Endothelial cell of umbilical vein (primary cell): ENCODE measurements at regions not wholly inside any gene's neighbourhood (a gene's known extent, or its start where the extent isn't known, plus 50 kb on each side); places are given as distances from the start of the nearest gene placed in this dataset.

Experiments
- BruUV-seq: library from RNA; stranded (reverse); fragments of 400-500 nt; replicated peaks from 2 replicates; lab custom pipeline; 2021; lab: Mats Ljungman, UMichigan
- CTCF ChIA-PET: fragments of 300-600, 350-600 bp; sonication (Branson Sonifier 250); formaldehyde crosslinking; loops from one replicate; lab custom pipeline; 2021; ENCODE audit warnings: antibody characterized with exemption, inconsistent platforms; lab: Charles Lee
- POLR2A ChIA-PET: fragments of 300-600, 350-600 bp; sonication (Branson Sonifier 250); formaldehyde crosslinking; loops from one replicate; lab custom pipeline; 2021; ENCODE audit warnings: antibody characterized with exemption, inconsistent platforms; lab: Charles Lee
- DNase-seq: peaks from one replicate; pipeline ENCODE4 v3.0.0-alpha.2; 2011; ENCODE audit warnings: low read depth, low spot score
- FAIRE-seq: peaks from 2 replicates; lab custom pipeline; 2011; peaks lifted over from hg19 to GRCh38; lab: Jason Lieb, UNC
- H2AFZ ChIP-seq: 2 replicates; pipeline ENCODE4 v1.6.0; 2012; ENCODE audit warnings: low read depth, low read length, control low read depth, inconsistent platforms
- H3K27ac ChIP-seq: 2 replicates; pipeline ENCODE4 v1.5.1; 2011; ENCODE audit warnings: low read depth, mild to moderate bottlenecking, control low read depth, low read length, moderate library complexity; ENCODE audit not compliant: insufficient read depth
- H3K27me3 ChIP-seq, 2 experiments: 2 replicates each; pipeline versions ENCODE4 v1.6.0 to v1.6.1; 2011; ENCODE audit warnings: low read length in 2 of 2, mixed read lengths in 1 of 2; ENCODE audit not compliant: control insufficient read depth in 2 of 2, insufficient read depth in 2 of 2
- H3K36me3 ChIP-seq, 2 experiments: 2 replicates in 1 of 2; 3 replicates in 1 of 2; pipeline ENCODE4 v1.5.1; 2011; ENCODE audit warnings: low read length in 2 of 2, mild to moderate bottlenecking in 1 of 2, moderate library complexity in 1 of 2; ENCODE audit not compliant: control insufficient read depth in 2 of 2, insufficient read depth in 2 of 2; ENCODE audit errors: extremely low read depth in 1 of 2
- H3K4me1 ChIP-seq: 3 replicates; pipeline ENCODE4 v1.5.1; 2011; ENCODE audit warnings: mild to moderate bottlenecking, low read length; ENCODE audit not compliant: control insufficient read depth, insufficient read depth; ENCODE audit errors: extremely low read depth
- H3K4me2 ChIP-seq: 2 replicates; pipeline ENCODE4 v1.6.1; 2011; ENCODE audit warnings: low read length, control low read depth, mixed read lengths; ENCODE audit not compliant: insufficient read depth
- H3K4me3 ChIP-seq, 3 experiments: fragments of 200-600 bp in 1 of 3; sonication (generic), shearing (Covaris generic) in 1 of 3; replicated peaks in 1 of 3; 2 replicates each; pipeline ENCODE4 v1.5.1; 2011 to 2016; ENCODE audit warnings: control low read depth in 3 of 3, low read length in 3 of 3, mild to moderate bottlenecking in 2 of 3, inconsistent platforms in 1 of 3, low read depth in 1 of 3, moderate library complexity in 1 of 3; ENCODE audit not compliant: insufficient read depth in 1 of 3
- H3K79me2 ChIP-seq: 2 replicates; pipeline ENCODE4 v1.6.0; 2012; ENCODE audit warnings: low read length, inconsistent platforms; ENCODE audit not compliant: control insufficient read depth, insufficient read depth
- H3K9ac ChIP-seq: replicated peaks from 2 replicates; pipeline ENCODE3; 2011; ENCODE audit warnings: low read length, control low read depth; ENCODE audit not compliant: insufficient read depth; ENCODE audit errors: extremely low read depth
- H3K9me1 ChIP-seq: replicated peaks from 3 replicates; pipeline ENCODE4 v1.6.0; 2011; ENCODE audit warnings: mild to moderate bottlenecking, low read length; ENCODE audit not compliant: control insufficient read depth, insufficient read depth; ENCODE audit errors: extremely low read depth
- H3K9me3 ChIP-seq: replicated peaks from 2 replicates; pipeline ENCODE4 v1.5.1; 2012; ENCODE audit warnings: low read length, inconsistent platforms; ENCODE audit not compliant: control insufficient read depth, insufficient read depth
- H4K20me1 ChIP-seq: replicated peaks from 2 replicates; pipeline ENCODE3; 2011; ENCODE audit warnings: mild to moderate bottlenecking, low read length; ENCODE audit not compliant: control insufficient read depth, insufficient read depth; ENCODE audit errors: extremely low read depth
- CTCF ChIP-seq, 2 donors: IDR thresholded peaks; 1 replicate in 1 of 2; 2 replicates in 1 of 2; pipeline ENCODE4 v1.5.1; 2011; ENCODE audit warnings: low read length in 2 of 2, mild to moderate bottlenecking in 2 of 2, moderate library complexity in 2 of 2, control low read depth in 1 of 2, inconsistent platforms in 1 of 2, low read depth in 1 of 2; ENCODE audit not compliant: insufficient read depth in 1 of 2; ENCODE audit errors: extremely low read depth in 1 of 2
- EZH2 ChIP-seq: IDR thresholded peaks from 2 replicates; pipeline ENCODE4 v1.6.1; 2012; ENCODE audit warnings: borderline replicate concordance, low read depth, mild to moderate bottlenecking, moderate library complexity, low read length, inconsistent platforms; ENCODE audit not compliant: severe bottlenecking
- FOS ChIP-seq: IDR thresholded peaks from 2 replicates; pipeline ENCODE4 v1.6.1; 2011; ENCODE audit warnings: mild to moderate bottlenecking, low read length, moderate library complexity, borderline replicate concordance; ENCODE audit not compliant: insufficient read depth
- GATA2 ChIP-seq: IDR thresholded peaks from 2 replicates; pipeline ENCODE4 v1.7.0; 2011; ENCODE audit warnings: low read depth, mild to moderate bottlenecking, moderate library complexity, mixed read lengths, low read length; ENCODE audit not compliant: insufficient read length, insufficient read depth
- JUN ChIP-seq: IDR thresholded peaks from 2 replicates; pipeline ENCODE4 v1.6.1; 2011; ENCODE audit warnings: borderline replicate concordance, low read depth; ENCODE audit not compliant: insufficient read length, insufficient read depth
- MAX ChIP-seq: IDR thresholded peaks from 2 replicates; pipeline ENCODE4 v1.6.1; 2011; ENCODE audit not compliant: insufficient read depth, insufficient read length
- MYC ChIP-seq: IDR thresholded peaks from one replicate; pipeline ENCODE4 v1.6.1; 2011; ENCODE audit warnings: mild to moderate bottlenecking, low read depth, low read length
- POLR2A ChIP-seq: IDR thresholded peaks from 2 replicates; pipeline ENCODE4 v1.6.1; 2012; ENCODE audit warnings: low read depth, mild to moderate bottlenecking, control low read depth, low read length
- POLR2AphosphoS5 ChIP-seq: IDR thresholded peaks from 2 replicates; pipeline ENCODE4 v1.6.1; 2012; ENCODE audit warnings: low read depth, mild to moderate bottlenecking, control low read depth, low read length, moderate library complexity; ENCODE audit not compliant: insufficient read depth
- dilution Hi-C: fragments of 300-500 bp; cut with MboI; formaldehyde crosslinking; loops from one replicate; pipeline ENCODE4 v1.15.0; 2019; ENCODE audit warnings: low sequenced_read_pairs; ENCODE audit not compliant: extremely low pct_ligation_motif_present
- intact Hi-C: fragments of 100-400 bp; cut with micrococcal nuclease; formaldehyde crosslinking; loops from one replicate; pipeline ENCODE4 v1.10.0; 2022

- no peak overlapping the region for H3K4me2 ChIP-seq
- H3K9me1 ChIP-seq: no peaks in the 10 kb centered on the region
- no peak overlapping the region for H3K27ac ChIP-seq
- H2AFZ ChIP-seq: no peak overlapping the region
- no peaks in the 10 kb centered on the region for H3K27me3 ChIP-seq
- no peaks in the 10 kb centered on the region for H3K4me1 ChIP-seq
- H3K4me3 ChIP-seq: no peak overlapping the region
- dilution Hi-C loops (no loop called here), intact Hi-C loops (loop anchor here (2.0 kb wide), 1 partner anchor 208 kb away; no protein-coding TSS in a partner anchor)
- no peak for FAIRE-seq
- no peak overlapping the region for H3K9ac ChIP-seq
- BruUV-seq: no TSS peak
- DNase-seq: peak; percentile 13
- peak in 1 of 2 donors; percentile 2 for TF ChIP-seq CTCF (IDR thresholded peaks at IDR 0.05; ENCODE audit: extremely low read depth in 1 of 2, insufficient read depth in 1 of 2, low read depth in 1 of 2, low read length in 2 of 2)
- TF ChIP-seq MYC: no peak
- ChIA-PET CTCF (interaction anchor here (1.0 kb wide), 1 partner anchor 776 kb away, joined by 4 read pairs; no protein-coding TSS in a partner anchor), POLR2A (no interaction called here)
- H3K79me2 ChIP-seq: no peaks in the 10 kb centered on the region
- H4K20me1 ChIP-seq: no peaks in the 10 kb centered on the region
- no peaks in the 10 kb centered on the region for H3K9me3 ChIP-seq
- H3K36me3 ChIP-seq: no peaks in the 10 kb centered on the region
Observed at GRCh38 chr2:167342769-167343168, 454.5 kb downstream of the XIRP2 start.

DNA sequence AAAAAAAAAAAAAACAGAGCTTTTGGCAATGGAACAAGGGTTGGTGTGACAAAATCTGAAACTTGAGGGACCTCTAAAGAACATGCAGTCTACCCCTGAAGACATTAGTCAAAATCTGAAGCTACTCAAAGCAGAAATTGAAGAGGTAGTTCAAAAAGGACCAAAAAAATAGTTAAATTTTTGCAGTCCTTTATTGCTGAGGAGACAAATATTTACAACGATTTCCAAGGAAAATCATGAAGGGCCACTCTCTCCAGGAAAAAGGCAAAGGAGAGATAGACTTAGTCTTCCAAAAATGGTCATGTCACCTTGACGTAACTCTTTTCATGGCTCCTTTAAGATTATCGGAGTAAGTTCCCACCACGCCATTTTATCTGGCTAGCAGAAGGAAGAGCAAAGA is 452.0 kb downstream of the XIRP2 start:
- FAIRE-seq (no peak), DNase-seq (no peak)
- intact Hi-C loops (no loop called here), dilution Hi-C loops (no loop called here)
- no peaks in the 10 kb centered on the region for H3K9me1 ChIP-seq
- POLR2A ChIA-PET: no interaction called here
- no peaks in the 10 kb centered on the region for H3K79me2 ChIP-seq
- H3K4me2 ChIP-seq: no peak overlapping the region
- BruUV-seq: no TSS peak
- no peaks in the 10 kb centered on the region for H4K20me1 ChIP-seq
- TF ChIP-seq EZH2: no peak
- no peak for TF ChIP-seq MAX
- TF ChIP-seq FOS: no peak
- no peak for TF ChIP-seq GATA2
- no peak for TF ChIP-seq CTCF (IDR thresholded peaks at IDR 0.05; ENCODE audit: extremely low read depth in 1 of 2, insufficient read depth in 1 of 2, low read depth in 1 of 2, low read length in 2 of 2)
- no peak for TF ChIP-seq MYC
- TF ChIP-seq POLR2A: no peak
- no peak for TF ChIP-seq JUN
- no peak for TF ChIP-seq POLR2AphosphoS5
- no peak overlapping the region for H3K9ac ChIP-seq
- no peak overlapping the region for H3K27ac ChIP-seq
- no peaks in the 10 kb centered on the region for H3K4me1 ChIP-seq
- no peak overlapping the region for H2AFZ ChIP-seq
- H3K36me3 ChIP-seq: no peaks in the 10 kb centered on the region
- no peak overlapping the region for H3K4me3 ChIP-seq
- CTCF ChIA-PET: no interaction called here
- no peaks in the 10 kb centered on the region for H3K9me3 ChIP-seq
- no peaks in the 10 kb centered on the region for H3K27me3 ChIP-seq
